Activated B cell treated with CpG ODN at 0.5 μM for 24 hours (primary cell): ENCODE measurements at regions not wholly inside any gene's neighbourhood (a gene's known extent, or its start where the extent isn't known, plus 50 kb on each side); places are given as distances from the start of the nearest gene placed in this dataset.

Source experiments
- ATAC-seq: fragments of 200-7000 bp; cut with Tn5 transposase; one replicate; pipeline ENCODE4 v1.10.0; 2021; ENCODE audit warnings: low read depth, mild to moderate bottlenecking, moderate library complexity
- CTCF ChIA-PET: fragments of 350-600 bp; sonication (Branson Sonifier 250); formaldehyde crosslinking; loops from one replicate; lab custom pipeline; 2021; ENCODE audit warnings: antibody characterized with exemption; lab: Charles Lee
- POLR2A ChIA-PET: fragments of 350-600 bp; sonication (Branson Sonifier 250); formaldehyde crosslinking; loops from one replicate; lab custom pipeline; 2021; ENCODE audit warnings: antibody characterized with exemption; lab: Charles Lee
- DNase-seq: peaks from one replicate; pipeline ENCODE4 v3.0.0; 2022
- H3K27ac Mint-ChIP-seq: one replicate; pipeline ENCODE4 v1.8.0; 2020; ENCODE audit warnings: mixed read lengths
- H3K27me3 Mint-ChIP-seq: one replicate; pipeline ENCODE4 v1.8.0; 2021; ENCODE audit warnings: mixed read lengths
- H3K36me3 Mint-ChIP-seq: one replicate; pipeline ENCODE4 v1.8.0; 2021; ENCODE audit warnings: low read depth, mixed read lengths
- H3K4me1 Mint-ChIP-seq: one replicate; pipeline ENCODE4 v1.8.0; 2021; ENCODE audit warnings: mixed read lengths
- H3K4me3 Mint-ChIP-seq: one replicate; pipeline ENCODE4 v1.8.0; 2020; ENCODE audit warnings: mild to moderate bottlenecking, mixed read lengths
- H3K9me3 Mint-ChIP-seq: one replicate; pipeline ENCODE4 v1.8.0; 2020; ENCODE audit warnings: mixed read lengths
- CTCF ChIP-seq: fragments of 200-600 bp; IDR thresholded peaks from one replicate; pipeline ENCODE4 v1.8.0; 2022; ENCODE audit warnings: antibody characterized with exemption, mild to moderate bottlenecking
- intact Hi-C: fragments of 100-400 bp; cut with micrococcal nuclease; formaldehyde crosslinking; loops from one replicate; pipeline ENCODE4 v1.15.1; 2024

- no peak for DNase-seq
- POLR2A ChIA-PET, result no interaction called here
- ATAC-seq, result no peak
- H3K4me1 Mint-ChIP-seq, result no peaks in the 10 kb centered on the region
- no peaks in the 10 kb centered on the region for H3K36me3 Mint-ChIP-seq
- intact Hi-C loops, result no loop called here
- CTCF ChIA-PET, result no interaction called here
- no peak overlapping the region for H3K27ac Mint-ChIP-seq
- no peak for TF ChIP-seq CTCF
- no peak overlapping the region for H3K4me3 Mint-ChIP-seq
- peaks cover 3% of the 10 kb centered on the region for H3K9me3 Mint-ChIP-seq
- no peaks in the 10 kb centered on the region for H3K27me3 Mint-ChIP-seq
Observed at GRCh38 chr6:93779086-93779841, 359.9 kb upstream of the EPHA7 start.

GRCh38 chr6:93759190-93759589 lies 339.8 kb upstream of the EPHA7 start:
- no peaks in the 10 kb centered on the region for H3K36me3 Mint-ChIP-seq
- CTCF ChIA-PET, result no interaction called here
- H3K4me1 Mint-ChIP-seq, result no peaks in the 10 kb centered on the region
- DNase-seq, result no peak
- POLR2A ChIA-PET, result no interaction called here
- H3K9me3 Mint-ChIP-seq, result peaks cover 4% of the 10 kb centered on the region
- ATAC-seq, result no peak
- intact Hi-C loops, result no loop called here
- H3K27ac Mint-ChIP-seq, result no peak overlapping the region
- no peak overlapping the region for H3K4me3 Mint-ChIP-seq
- H3K27me3 Mint-ChIP-seq, result no peaks in the 10 kb centered on the region
- TF ChIP-seq CTCF, result no peak

- intact Hi-C loops, result no loop called here
- ATAC-seq (no peak), DNase-seq (no peak)
- H3K27ac Mint-ChIP-seq, result no peak overlapping the region
- no peaks in the 10 kb centered on the region for H3K36me3 Mint-ChIP-seq
- H3K27me3 Mint-ChIP-seq, result no peaks in the 10 kb centered on the region
- H3K9me3 Mint-ChIP-seq, result peaks cover 5% of the 10 kb centered on the region
- H3K4me3 Mint-ChIP-seq, result no peak overlapping the region
- POLR2A ChIA-PET, result no interaction called here
- no peaks in the 10 kb centered on the region for H3K4me1 Mint-ChIP-seq
- no peak for TF ChIP-seq CTCF
- CTCF ChIA-PET, result no interaction called here
Observed at GRCh38 chr6:93751969-93752368, 332.6 kb upstream of the EPHA7 start.

- ATAC-seq, result no peak
- TF ChIP-seq CTCF, result no peak
- Mint-ChIP-seq H3K27ac (no peak overlapping the region), H3K4me3 (no peak overlapping the region), H3K4me1 (no peaks in the 10 kb centered on the region), H3K36me3 (no peaks in the 10 kb centered on the region), H3K9me3 (peaks cover 10% of the 10 kb centered on the region), H3K27me3 (no peaks in the 10 kb centered on the region)
- POLR2A ChIA-PET, result no interaction called here
- DNase-seq, result no peak
- intact Hi-C loops, result no loop called here
- CTCF ChIA-PET, result no interaction called here
Observed at GRCh38 chr6:93749930-93750329, 330.6 kb upstream of the EPHA7 start.

- Mint-ChIP-seq H3K4me3 (no peak overlapping the region), H3K36me3 (no peaks in the 10 kb centered on the region), H3K9me3 (peaks cover 9% of the 10 kb centered on the region), H3K4me1 (no peaks in the 10 kb centered on the region), H3K27me3 (no peaks in the 10 kb centered on the region), H3K27ac (no peak overlapping the region)
- intact Hi-C loops, result no loop called here
- ChIA-PET CTCF (no interaction called here), POLR2A (no interaction called here)
- DNase-seq (no peak), ATAC-seq (no peak)
- no peak for TF ChIP-seq CTCF
Observed at GRCh38 chr6:93749191-93749590, 329.8 kb upstream of the EPHA7 start.
